ENCODE measurements at regions not wholly inside any gene's neighbourhood (a gene's known extent, or its start where the extent isn't known, plus 50 kb on each side); places are given as distances from the start of the nearest gene placed in this dataset.

DNA sequence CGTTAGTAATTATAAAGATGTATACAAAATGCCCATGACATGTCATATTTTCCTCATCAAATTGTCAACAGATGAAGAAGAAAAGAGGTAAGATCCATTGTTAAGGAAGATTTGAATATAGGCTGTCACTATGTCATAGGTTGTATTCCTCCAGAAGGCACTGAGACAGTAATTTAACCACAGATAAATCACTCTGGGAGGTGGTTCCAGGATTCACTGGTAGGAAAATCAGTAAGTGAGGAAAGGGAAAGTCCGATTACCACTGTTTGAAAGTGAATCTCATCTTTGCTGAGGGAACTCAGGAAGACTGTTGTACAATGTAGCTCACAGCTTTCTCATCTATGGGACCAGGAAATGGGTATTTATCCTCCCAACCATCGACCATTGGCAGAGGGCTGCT, 152.8 kb upstream of the TMEFF2 start:
- Histone ChIP-seq H3K27me3 (replicated peaks; ENCODE audit: insufficient read depth, low read length) (no peaks in the 10 kb centered on the region), H4K20me1 (ENCODE audit: insufficient read depth, low read length) (no peaks in the 10 kb centered on the region), H3K9me3 (replicated peaks; ENCODE audit: insufficient read depth, low read length) (no peaks in the 10 kb centered on the region), H3K4me3 (ENCODE audit: low read length) (no peak overlapping the region), H3K9me2 (replicated peaks; ENCODE audit: insufficient read depth, low read length) (no peaks in the 10 kb centered on the region), H3F3A (ENCODE audit: insufficient read depth, low read length) (no peaks in the 10 kb centered on the region), H3K9ac (ENCODE audit: low read length) (no peak overlapping the region), H3K79me2 (ENCODE audit: low read length) (no peaks in the 10 kb centered on the region), H3K4me1 (ENCODE audit: low read length) (no peaks in the 10 kb centered on the region), H2AFZ (ENCODE audit: low read length) (no peak overlapping the region), H3K36me3 (replicated peaks; ENCODE audit: insufficient read depth, low read length) (no peaks in the 10 kb centered on the region), H3K27ac (ENCODE audit: low read length) (no peak overlapping the region), H3K4me2 (ENCODE audit: low read depth, low read length) (no peak overlapping the region)
- DNase-seq, result no peak
- no peak for TF ChIP-seq EZH2phosphoT487 (IDR thresholded peaks at IDR 0.05; ENCODE audit: low read length)
- no peak for TF ChIP-seq EZH2 (optimal IDR thresholded peaks at IDR 0.05; ENCODE audit: low read depth, low read length)
- no peak for TF ChIP-seq CTCF (IDR thresholded peaks at IDR 0.05; ENCODE audit: low read length)

DNA sequence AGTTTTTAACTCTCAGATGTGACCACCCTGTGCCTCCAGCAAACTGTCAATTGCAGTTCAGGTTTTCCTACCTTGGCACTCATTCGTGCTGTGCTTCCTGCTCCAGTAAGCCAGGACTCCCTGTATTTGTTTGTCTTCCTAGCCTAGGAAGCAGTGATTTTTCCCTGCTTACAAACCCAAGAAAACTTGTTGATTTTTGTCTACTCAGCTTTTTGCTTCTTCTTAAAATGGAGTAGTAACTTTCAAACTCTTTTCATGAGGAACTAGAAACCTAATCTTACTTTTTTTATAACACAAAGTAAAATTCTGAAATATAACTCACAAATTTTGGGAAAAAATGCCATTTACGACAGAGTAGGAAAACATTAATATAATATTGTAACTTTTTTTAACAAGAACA, 150.6 kb upstream of the TMEFF2 start:
- Histone ChIP-seq H3K27ac (ENCODE audit: low read length) (no peak overlapping the region), H3K36me3 (replicated peaks; ENCODE audit: insufficient read depth, low read length) (no peaks in the 10 kb centered on the region), H3K79me2 (ENCODE audit: low read length) (no peaks in the 10 kb centered on the region), H3K4me3 (ENCODE audit: low read length) (no peak overlapping the region), H2AFZ (ENCODE audit: low read length) (no peak overlapping the region), H3K27me3 (replicated peaks; ENCODE audit: insufficient read depth, low read length) (no peaks in the 10 kb centered on the region), H3K9ac (ENCODE audit: low read length) (no peak overlapping the region), H4K20me1 (ENCODE audit: insufficient read depth, low read length) (no peaks in the 10 kb centered on the region), H3K4me2 (ENCODE audit: low read depth, low read length) (no peak overlapping the region), H3K4me1 (ENCODE audit: low read length) (no peaks in the 10 kb centered on the region), H3K9me2 (replicated peaks; ENCODE audit: insufficient read depth, low read length) (no peaks in the 10 kb centered on the region), H3K9me3 (replicated peaks; ENCODE audit: insufficient read depth, low read length) (no peaks in the 10 kb centered on the region), H3F3A (ENCODE audit: insufficient read depth, low read length) (no peaks in the 10 kb centered on the region)
- no peak for DNase-seq
- TF ChIP-seq EZH2phosphoT487 (IDR thresholded peaks at IDR 0.05; ENCODE audit: low read length) (no peak), CTCF (IDR thresholded peaks at IDR 0.05; ENCODE audit: low read length) (no peak), EZH2 (optimal IDR thresholded peaks at IDR 0.05; ENCODE audit: low read depth, low read length) (no peak)

DNA sequence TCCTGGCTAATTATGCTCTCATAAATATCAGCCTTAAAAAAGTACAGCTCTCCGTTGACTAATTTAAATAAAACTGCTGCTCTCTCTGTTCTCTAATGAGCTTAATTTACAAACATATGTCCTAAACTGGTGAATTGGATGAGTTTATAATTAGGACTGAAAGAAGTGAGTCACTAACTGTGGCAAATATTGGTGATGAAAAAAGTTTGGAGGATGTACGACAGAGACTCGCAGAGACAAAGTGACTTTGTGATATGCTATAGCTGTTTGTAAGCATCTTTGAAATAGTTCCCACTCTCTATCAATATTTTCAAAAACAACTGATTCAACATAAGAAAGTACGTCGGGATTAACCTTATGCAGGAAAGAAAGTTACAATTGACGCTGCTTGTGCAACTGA, 138.9 kb upstream of the TMEFF2 start:
- H3K4me2 ChIP-seq (ENCODE audit: low read depth, low read length), result no peak overlapping the region
- no peaks in the 10 kb centered on the region for H3K9me3 ChIP-seq (replicated peaks; ENCODE audit: insufficient read depth, low read length)
- 0 out of 2 replicates have a peak, but pooled peaks cover under 1% of the 10 kb centered on the region for H3K4me1 ChIP-seq (ENCODE audit: low read length)
- no peak overlapping the region for H3K4me3 ChIP-seq (ENCODE audit: low read length)
- H3K9me2 ChIP-seq (replicated peaks; ENCODE audit: insufficient read depth, low read length), result no peaks in the 10 kb centered on the region
- no peaks in the 10 kb centered on the region for H3K27me3 ChIP-seq (replicated peaks; ENCODE audit: insufficient read depth, low read length)
- no peak overlapping the region for H2AFZ ChIP-seq (ENCODE audit: low read length)
- no peaks in the 10 kb centered on the region for H3F3A ChIP-seq (ENCODE audit: insufficient read depth, low read length)
- H3K36me3 ChIP-seq (replicated peaks; ENCODE audit: insufficient read depth, low read length), result no peaks in the 10 kb centered on the region
- no peak overlapping the region for H3K9ac ChIP-seq (ENCODE audit: low read length)
- TF ChIP-seq EZH2 (optimal IDR thresholded peaks at IDR 0.05; ENCODE audit: low read depth, low read length) (no peak), CTCF (IDR thresholded peaks at IDR 0.05; ENCODE audit: low read length) (no peak), EZH2phosphoT487 (IDR thresholded peaks at IDR 0.05; ENCODE audit: low read length) (no peak)
- H4K20me1 ChIP-seq (ENCODE audit: insufficient read depth, low read length), result no peaks in the 10 kb centered on the region
- no peaks in the 10 kb centered on the region for H3K79me2 ChIP-seq (ENCODE audit: low read length)
- no peak overlapping the region for H3K27ac ChIP-seq (ENCODE audit: low read length)
- no peak for DNase-seq
